Brain microvascular endothelial cell (primary cell): ENCODE measurements at regions not wholly inside any gene's neighbourhood (a gene's known extent, or its start where the extent isn't known, plus 50 kb on each side); places are given as distances from the start of the nearest gene placed in this dataset.

Experiments used
- DNase-seq: peaks from one replicate; pipeline ENCODE4 v3.0.0-alpha.2; 2020
- H3K27ac ChIP-seq: fragments of 250-450 bp; sonication (Bioruptor Pico); 2 replicates; pipeline ENCODE4 v1.5.1; 2020; ENCODE audit warnings: mild to moderate bottlenecking, moderate library complexity
- H3K27me3 ChIP-seq: fragments of 250-450 bp; sonication (Bioruptor Pico); replicated peaks from 2 replicates; pipeline ENCODE4 v1.5.1; 2020; ENCODE audit warnings: mild to moderate bottlenecking
- H3K36me3 ChIP-seq: fragments of 250-450 bp; sonication (Bioruptor Pico); replicated peaks from 2 replicates; pipeline ENCODE4 v1.5.1; 2020; ENCODE audit warnings: mild to moderate bottlenecking
- H3K4me3 ChIP-seq: 2 replicates; pipeline ENCODE4 v1.5.1; 2011; ENCODE audit warnings: low read depth, mild to moderate bottlenecking, control low read depth, low read length, moderate library complexity
- in situ Hi-C: cut with HindIII; loops from 2 replicates; pipeline ENCODE4 v1.10.0; 2017; ENCODE audit warnings: low sequenced_read_pairs, low pct_ligation_motif_present
- TF ChIP-seq, protein P1 (sequence below): IDR thresholded peaks from 2 replicates; pipeline ENCODE4 v1.5.1; 2011; ENCODE audit warnings: low read depth, mild to moderate bottlenecking, moderate library complexity, low read length, control low read depth, inconsistent platforms; ENCODE audit errors: missing control alignments

DNA sequence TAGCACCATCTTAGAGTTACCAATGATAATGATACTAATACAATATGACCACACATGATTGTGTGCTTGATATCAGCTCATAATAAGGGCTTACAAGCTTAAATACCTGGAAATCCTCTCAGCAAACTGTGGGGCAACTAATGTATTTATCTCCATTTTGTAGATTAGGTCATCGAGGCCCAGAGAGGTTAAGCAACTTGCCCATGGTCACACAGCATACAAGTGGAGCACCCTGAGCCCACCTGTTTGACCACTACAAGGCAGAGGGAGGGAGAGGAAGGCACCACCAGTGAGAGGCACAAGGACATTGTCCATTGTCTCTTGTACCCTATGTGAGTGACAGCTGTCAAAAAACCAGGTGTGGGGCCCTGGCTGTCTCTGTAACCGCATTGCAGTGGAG is 123.7 kb downstream of the MIAT start:
- in situ Hi-C loops: no loop called here
- no peaks in the 10 kb centered on the region for H3K36me3 ChIP-seq

DNA sequence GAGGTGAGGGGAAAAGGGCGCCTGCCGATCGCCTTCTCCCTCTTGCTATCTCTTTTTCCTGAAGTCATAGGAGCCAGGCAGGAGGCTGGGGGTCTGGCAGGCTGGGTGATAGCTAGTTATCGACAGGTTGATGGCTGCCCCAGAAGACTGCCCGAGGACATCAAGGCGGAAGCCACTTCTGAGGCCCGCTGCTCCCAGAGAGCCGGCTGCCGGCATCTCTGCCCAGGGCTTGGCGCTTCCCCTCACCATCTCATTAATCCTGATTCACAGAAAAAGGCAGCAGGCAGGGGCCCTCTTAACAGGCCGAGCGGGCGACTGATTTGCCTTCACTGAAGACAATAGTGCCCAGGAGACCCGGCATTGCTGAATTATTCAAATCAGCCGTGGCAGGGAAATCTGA is 124.2 kb downstream of the MIAT start:
- TF ChIP-seq, protein P1, sequence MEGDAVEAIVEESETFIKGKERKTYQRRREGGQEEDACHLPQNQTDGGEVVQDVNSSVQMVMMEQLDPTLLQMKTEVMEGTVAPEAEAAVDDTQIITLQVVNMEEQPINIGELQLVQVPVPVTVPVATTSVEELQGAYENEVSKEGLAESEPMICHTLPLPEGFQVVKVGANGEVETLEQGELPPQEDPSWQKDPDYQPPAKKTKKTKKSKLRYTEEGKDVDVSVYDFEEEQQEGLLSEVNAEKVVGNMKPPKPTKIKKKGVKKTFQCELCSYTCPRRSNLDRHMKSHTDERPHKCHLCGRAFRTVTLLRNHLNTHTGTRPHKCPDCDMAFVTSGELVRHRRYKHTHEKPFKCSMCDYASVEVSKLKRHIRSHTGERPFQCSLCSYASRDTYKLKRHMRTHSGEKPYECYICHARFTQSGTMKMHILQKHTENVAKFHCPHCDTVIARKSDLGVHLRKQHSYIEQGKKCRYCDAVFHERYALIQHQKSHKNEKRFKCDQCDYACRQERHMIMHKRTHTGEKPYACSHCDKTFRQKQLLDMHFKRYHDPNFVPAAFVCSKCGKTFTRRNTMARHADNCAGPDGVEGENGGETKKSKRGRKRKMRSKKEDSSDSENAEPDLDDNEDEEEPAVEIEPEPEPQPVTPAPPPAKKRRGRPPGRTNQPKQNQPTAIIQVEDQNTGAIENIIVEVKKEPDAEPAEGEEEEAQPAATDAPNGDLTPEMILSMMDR: no peak
- in situ Hi-C loops: no loop called here
- Histone ChIP-seq H3K36me3 (no peaks in the 10 kb centered on the region), H3K4me3 (no peak overlapping the region), H3K27ac (no peak overlapping the region), H3K27me3 (no peaks in the 10 kb centered on the region)
- DNase-seq: no peak

More for the DNA sequence above, 123.7 kb downstream of the MIAT start:
- H3K4me3 ChIP-seq: no peak overlapping the region
- DNase-seq: no peak
- no peaks in the 10 kb centered on the region for H3K27me3 ChIP-seq
- no peak overlapping the region for H3K27ac ChIP-seq
- TF ChIP-seq, protein P1: no peak

DNA sequence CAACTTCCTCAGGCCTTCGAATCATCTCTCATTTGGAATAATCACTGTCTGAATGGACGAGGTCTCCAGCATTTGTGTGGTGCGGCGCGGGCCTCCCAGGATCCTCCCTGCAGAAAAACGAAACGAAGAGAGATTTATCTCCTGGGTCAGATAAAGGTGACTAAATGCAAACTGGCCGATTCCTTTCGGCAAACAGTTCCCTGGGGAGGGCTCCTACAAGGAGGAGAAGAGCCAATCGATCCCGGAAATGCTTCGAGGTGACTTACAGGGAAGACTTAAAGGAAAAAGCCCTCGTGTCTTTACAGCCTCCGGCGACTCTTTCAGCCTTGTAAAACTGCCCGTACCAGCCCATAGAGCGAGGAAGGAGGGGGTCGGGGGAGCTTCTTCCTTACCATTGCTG is 126.5 kb downstream of the MIAT start:
- in situ Hi-C loops: no loop called here
- no peaks in the 10 kb centered on the region for H3K27me3 ChIP-seq
- no peaks in the 10 kb centered on the region for H3K36me3 ChIP-seq
- H3K27ac ChIP-seq: no peak overlapping the region
- DNase-seq: no peak
- TF ChIP-seq, protein P1: no peak
- H3K4me3 ChIP-seq: no peak overlapping the region

DNA sequence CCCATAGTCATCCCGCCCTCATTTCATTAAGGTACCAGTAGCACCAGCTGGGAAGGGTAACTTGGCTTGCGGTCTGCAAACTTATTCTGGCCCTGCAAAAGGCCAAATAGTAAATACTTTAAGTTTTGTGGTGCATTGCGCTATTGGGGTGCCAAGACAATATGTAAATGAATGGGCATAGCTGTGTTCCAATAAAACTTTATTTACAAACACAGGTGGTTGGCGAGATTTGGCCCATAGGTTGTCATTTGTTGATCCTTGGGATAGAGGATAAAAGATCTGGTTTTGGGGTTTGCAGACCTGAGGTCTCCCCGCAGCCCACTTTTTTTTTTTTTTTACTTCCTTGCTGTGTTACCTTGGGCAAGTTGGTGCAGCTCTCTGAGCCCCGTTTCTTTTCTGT is 127.4 kb downstream of the MIAT start:
- in situ Hi-C loops: no loop called here
- DNase-seq: no peak
- Histone ChIP-seq H3K36me3 (no peaks in the 10 kb centered on the region), H3K27ac (no peak overlapping the region), H3K4me3 (no peak overlapping the region), H3K27me3 (no peaks in the 10 kb centered on the region)
- TF ChIP-seq, protein P1: no peak

DNA sequence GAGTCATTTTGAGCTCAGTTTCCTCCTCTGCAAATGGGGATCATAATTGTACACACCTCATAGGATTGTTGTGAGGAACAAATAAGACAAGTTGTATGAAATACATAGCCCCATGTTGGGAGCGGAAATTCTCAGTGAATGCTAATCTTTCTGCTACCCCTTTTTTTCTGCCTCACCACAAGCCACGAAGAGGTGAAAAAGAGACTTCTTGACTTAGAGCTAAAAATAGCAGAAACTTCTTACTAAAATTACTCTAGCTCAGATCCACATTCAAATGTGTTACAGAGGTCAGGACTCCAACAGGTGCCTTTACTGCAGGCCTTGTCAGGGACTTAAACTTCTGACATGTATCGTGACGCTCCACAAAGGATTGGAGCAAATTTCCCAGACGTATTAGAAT is 128.5 kb downstream of the MIAT start:
- TF ChIP-seq, protein P1: no peak
- H3K36me3 ChIP-seq: no peaks in the 10 kb centered on the region
- in situ Hi-C loops: no loop called here
- no peak for DNase-seq
- no peak overlapping the region for H3K4me3 ChIP-seq
- no peak overlapping the region for H3K27ac ChIP-seq
- H3K27me3 ChIP-seq: no peaks in the 10 kb centered on the region

DNA sequence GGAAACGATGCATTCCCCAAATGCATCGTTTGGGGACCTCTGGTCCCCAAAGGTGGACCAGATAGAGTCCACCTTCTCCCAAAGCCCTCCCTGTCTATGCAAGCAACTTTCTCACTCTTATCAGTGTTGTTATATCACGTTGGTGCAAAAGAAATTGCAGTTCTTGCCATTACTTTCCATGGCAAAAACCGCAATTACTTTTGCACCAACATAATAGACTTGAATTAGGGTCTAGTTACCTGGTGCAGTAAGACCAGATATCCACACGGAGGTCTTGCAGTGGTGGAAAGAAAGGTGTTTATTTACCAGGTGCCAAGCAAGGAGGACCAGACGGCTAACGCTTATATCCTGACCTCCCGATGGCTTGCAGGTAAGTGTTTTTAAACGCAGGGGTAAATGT is 129.0 kb downstream of the MIAT start:
- Histone ChIP-seq H3K4me3 (no peak overlapping the region), H3K27ac (no peak overlapping the region), H3K36me3 (no peaks in the 10 kb centered on the region), H3K27me3 (no peaks in the 10 kb centered on the region)
- DNase-seq: no peak
- in situ Hi-C loops: no loop called here
- TF ChIP-seq, protein P1: no peak
